A549 (cell line): ENCODE measurements at regions not wholly inside any gene's neighbourhood (a gene's known extent, or its start where the extent isn't known, plus 50 kb on each side); places are given as distances from the start of the nearest gene placed in this dataset.

ENCODE experiments used
- CEBPB ChIP-seq, 2 experiments: fragments of >200 bp in 1 of 2; sonication (Bioruptor Twin) in 1 of 2; formaldehyde crosslinking in 1 of 2; IDR thresholded peaks; 2 replicates each; pipeline ENCODE4 v1.6.1; 2012 to 2016
- CTCF ChIP-seq: fragments of >200 bp; sonication (Bioruptor Twin); formaldehyde crosslinking; IDR thresholded peaks from 3 replicates; pipeline ENCODE4 v1.5.1; 2016
- MAX ChIP-seq: IDR thresholded peaks from 2 replicates; pipeline ENCODE4 v1.6.1; 2012
- REST ChIP-seq: fragments of 200-600 bp; sonication (generic); IDR thresholded peaks from 2 replicates; pipeline ENCODE4 v1.6.1; 2016; ENCODE audit warnings: antibody characterized with exemption, mild to moderate bottlenecking, moderate library complexity

GRCh38 chr16:62939687-62940086, 903.4 kb upstream of the CDH8 start:
- no peak for TF ChIP-seq MAX
- TF ChIP-seq CTCF, result no peak
- TF ChIP-seq CEBPB (IDR thresholded peaks at IDR 0.05), result no peak
- no peak for TF ChIP-seq REST
